ENCODE measurements at regions not wholly inside any gene's neighbourhood (a gene's known extent, or its start where the extent isn't known, plus 50 kb on each side); places are given as distances from the start of the nearest gene placed in this dataset.

DNA sequence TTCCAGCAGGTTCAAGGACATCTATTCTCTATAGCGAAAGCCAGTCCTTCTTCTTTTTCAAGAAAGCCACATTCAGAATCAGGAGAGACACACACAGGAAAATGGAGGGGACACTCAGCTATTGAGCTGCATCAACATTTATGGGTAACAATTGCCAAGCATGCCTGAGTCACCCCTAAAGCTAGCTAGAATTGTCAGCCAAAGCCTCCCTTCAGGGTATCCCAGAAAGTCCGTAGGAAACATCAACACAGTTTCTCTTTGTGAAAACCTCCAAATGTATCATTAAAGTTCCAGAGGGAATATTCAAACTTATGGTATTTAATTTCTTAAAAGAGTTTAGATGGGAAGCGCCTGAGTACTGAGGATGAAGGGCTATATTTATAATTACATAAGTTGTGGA, 331.1 kb upstream of the SLC7A11 start:
- no peak for DNase-seq (ENCODE audit: low spot score)
- TF ChIP-seq CTCF (IDR thresholded peaks at IDR 0.05; ENCODE audit: poor library complexity, severe bottlenecking), result no peak
- no peaks in the 10 kb centered on the region for H3K9me3 ChIP-seq (ENCODE audit: severe bottlenecking)
- no peaks in the 10 kb centered on the region for H3K27me3 ChIP-seq (ENCODE audit: insufficient read depth, poor library complexity, severe bottlenecking)
- no peaks in the 10 kb centered on the region for H3K36me3 ChIP-seq (ENCODE audit: low read depth)
- no peak for ATAC-seq (ENCODE audit: low read depth)
- no peak overlapping the region for H3K4me3 ChIP-seq (ENCODE audit: severe bottlenecking)
- H3K27ac ChIP-seq (ENCODE audit: poor library complexity, severe bottlenecking), result no peak overlapping the region
- H3K4me1 ChIP-seq (ENCODE audit: insufficient read depth, poor library complexity, severe bottlenecking), result no peaks in the 10 kb centered on the region

GRCh38 chr4:138572007-138572406, 329.9 kb upstream of the SLC7A11 start:
- DNase-seq (ENCODE audit: low spot score) (no peak), ATAC-seq (ENCODE audit: low read depth) (no peak)
- TF ChIP-seq CTCF (IDR thresholded peaks at IDR 0.05; ENCODE audit: poor library complexity, severe bottlenecking), result no peak
- H3K9me3 ChIP-seq (ENCODE audit: severe bottlenecking), result no peaks in the 10 kb centered on the region
- no peaks in the 10 kb centered on the region for H3K27me3 ChIP-seq (ENCODE audit: insufficient read depth, poor library complexity, severe bottlenecking)
- H3K4me1 ChIP-seq (ENCODE audit: insufficient read depth, poor library complexity, severe bottlenecking), result no peaks in the 10 kb centered on the region
- no peak overlapping the region for H3K27ac ChIP-seq (ENCODE audit: poor library complexity, severe bottlenecking)
- H3K36me3 ChIP-seq (ENCODE audit: low read depth), result no peaks in the 10 kb centered on the region
- no peak overlapping the region for H3K4me3 ChIP-seq (ENCODE audit: severe bottlenecking)

- H3K27ac ChIP-seq (ENCODE audit: poor library complexity, severe bottlenecking), result no peak overlapping the region
- no peaks in the 10 kb centered on the region for H3K36me3 ChIP-seq (ENCODE audit: low read depth)
- H3K4me3 ChIP-seq (ENCODE audit: severe bottlenecking), result no peak overlapping the region
- H3K9me3 ChIP-seq (ENCODE audit: severe bottlenecking), result no peaks in the 10 kb centered on the region
- H3K27me3 ChIP-seq (ENCODE audit: insufficient read depth, poor library complexity, severe bottlenecking), result no peaks in the 10 kb centered on the region
- no peak for ATAC-seq (ENCODE audit: low read depth)
- TF ChIP-seq CTCF (IDR thresholded peaks at IDR 0.05; ENCODE audit: poor library complexity, severe bottlenecking), result no peak
- peaks cover under 1% of the 10 kb centered on the region for H3K4me1 ChIP-seq (ENCODE audit: insufficient read depth, poor library complexity, severe bottlenecking)
- no peak for DNase-seq (ENCODE audit: low spot score)
These were observed 325.5 kb upstream of the SLC7A11 start for GRCh38 chr4:138567696-138568095.

DNA sequence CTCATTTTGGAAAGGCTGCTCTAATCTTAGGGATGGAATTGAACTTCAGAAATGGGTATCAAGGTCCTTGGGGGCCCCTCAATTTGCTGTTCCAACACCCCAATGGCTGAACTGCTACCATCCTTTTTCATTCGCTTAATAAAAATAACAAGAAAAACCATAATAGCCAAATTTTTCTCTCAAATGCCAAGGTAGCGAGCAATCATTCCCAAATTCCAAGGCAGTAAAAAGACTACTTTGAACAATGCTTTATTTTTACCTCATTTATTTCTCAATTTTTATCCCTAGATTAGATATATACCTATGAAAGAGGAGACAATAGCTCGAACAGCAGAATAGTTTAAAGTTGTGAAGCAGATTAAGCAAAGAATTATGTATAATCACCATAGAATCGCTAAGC, 323.4 kb upstream of the SLC7A11 start:
- no peaks in the 10 kb centered on the region for H3K36me3 ChIP-seq (ENCODE audit: low read depth)
- peaks cover 3% of the 10 kb centered on the region for H3K4me1 ChIP-seq (ENCODE audit: insufficient read depth, poor library complexity, severe bottlenecking)
- no peaks in the 10 kb centered on the region for H3K9me3 ChIP-seq (ENCODE audit: severe bottlenecking)
- no peak for TF ChIP-seq CTCF (IDR thresholded peaks at IDR 0.05; ENCODE audit: poor library complexity, severe bottlenecking)
- no peak for ATAC-seq (ENCODE audit: low read depth)
- no peak for DNase-seq (ENCODE audit: low spot score)
- no peak overlapping the region for H3K27ac ChIP-seq (ENCODE audit: poor library complexity, severe bottlenecking)
- no peak overlapping the region for H3K4me3 ChIP-seq (ENCODE audit: severe bottlenecking)
- no peaks in the 10 kb centered on the region for H3K27me3 ChIP-seq (ENCODE audit: insufficient read depth, poor library complexity, severe bottlenecking)

DNA sequence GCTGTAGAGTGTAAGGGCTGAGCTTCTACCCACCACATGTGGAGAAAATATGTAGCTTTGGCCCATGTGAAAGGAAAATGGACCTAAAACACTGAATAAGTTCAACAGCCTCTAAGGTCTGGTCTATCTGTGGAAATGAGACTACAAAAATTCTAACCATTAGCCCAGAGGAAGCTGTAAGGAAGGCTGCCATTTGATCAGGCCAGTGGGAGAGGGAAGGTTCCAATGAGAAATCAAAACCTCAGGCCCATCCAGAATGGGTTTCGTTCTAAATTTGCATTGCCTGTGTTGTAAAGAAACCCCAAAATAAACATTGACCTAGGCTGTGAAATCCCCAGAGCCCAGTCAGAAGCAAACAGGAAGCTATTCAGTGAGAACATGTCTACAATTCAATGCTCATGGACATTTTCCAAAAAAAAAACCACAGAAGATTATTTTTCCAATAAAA, 320.4 kb upstream of the SLC7A11 start:
- H3K9me3 ChIP-seq (ENCODE audit: severe bottlenecking), result no peaks in the 10 kb centered on the region
- no peak; the same call in 2 of the 3 replicates for ATAC-seq (ENCODE audit: low read depth)

More for the DNA sequence above, 320.4 kb upstream of the SLC7A11 start:
- Histone ChIP-seq H3K36me3 (ENCODE audit: low read depth) (no peaks in the 10 kb centered on the region), H3K4me1 (ENCODE audit: insufficient read depth, poor library complexity, severe bottlenecking) (peaks cover 3% of the 10 kb centered on the region), H3K4me3 (ENCODE audit: severe bottlenecking) (no peak overlapping the region), H3K27ac (ENCODE audit: poor library complexity, severe bottlenecking) (no peak overlapping the region), H3K27me3 (ENCODE audit: insufficient read depth, poor library complexity, severe bottlenecking) (no peaks in the 10 kb centered on the region)
- no peak for TF ChIP-seq CTCF (IDR thresholded peaks at IDR 0.05; ENCODE audit: poor library complexity, severe bottlenecking)
- DNase-seq (ENCODE audit: low spot score), result no peak
